DOHH2 (cell line): ENCODE measurements at regions not wholly inside any gene's neighbourhood (a gene's known extent, or its start where the extent isn't known, plus 50 kb on each side); places are given as distances from the start of the nearest gene placed in this dataset.

Experiments used
- H3F3A ChIP-seq: fragments of 200-600 bp; sonication (generic), shearing (Covaris generic); 2 replicates; pipeline ENCODE4 v1.6.0; 2016; ENCODE audit warnings: antibody characterized with exemption, mild to moderate bottlenecking; ENCODE audit not compliant: control insufficient read depth, insufficient read depth
- H3K27ac ChIP-seq: fragments of 200-600 bp; sonication (generic); 2 replicates; pipeline ENCODE4 v1.5.1; 2014; ENCODE audit warnings: low read depth, mild to moderate bottlenecking, low read length, moderate library complexity
- H3K27me3 ChIP-seq: fragments of 200-600 bp; sonication (generic); 2 replicates; pipeline ENCODE4 v1.6.1; 2014; ENCODE audit warnings: mild to moderate bottlenecking, low read length, mixed read lengths; ENCODE audit not compliant: control insufficient read depth
- H3K36me3 ChIP-seq: fragments of 200-600 bp; sonication (generic); 2 replicates; pipeline ENCODE4 v1.6.1; 2014; ENCODE audit warnings: mild to moderate bottlenecking, low read length, moderate library complexity, mixed read lengths; ENCODE audit not compliant: control insufficient read depth
- H3K4me1 ChIP-seq: fragments of 200-600 bp; sonication (generic); 2 replicates; pipeline ENCODE4 v1.6.1; 2014; ENCODE audit warnings: mild to moderate bottlenecking, low read length, mixed read lengths; ENCODE audit not compliant: control insufficient read depth
- H3K4me2 ChIP-seq: fragments of 200-600 bp; sonication (generic); 2 replicates; pipeline ENCODE4 v1.6.0; 2014; ENCODE audit warnings: mild to moderate bottlenecking, low read length, moderate library complexity
- H3K4me3 ChIP-seq: fragments of 200-600 bp; sonication (generic); 2 replicates; pipeline ENCODE4 v1.5.1; 2014; ENCODE audit warnings: mild to moderate bottlenecking, low read length, mixed read lengths
- H3K79me2 ChIP-seq: fragments of 200-600 bp; sonication (generic); 2 replicates; pipeline ENCODE4 v1.6.1; 2014; ENCODE audit warnings: mild to moderate bottlenecking, low read length, mixed read lengths; ENCODE audit not compliant: control insufficient read depth
- H3K9me2 ChIP-seq: fragments of 200-600 bp; sonication (generic); replicated peaks from 2 replicates; pipeline ENCODE4 v1.6.1; 2014; ENCODE audit warnings: mild to moderate bottlenecking, low read length, mixed read lengths; ENCODE audit not compliant: control insufficient read depth
- H3K9me3 ChIP-seq: fragments of 200-600 bp; sonication (generic); 2 replicates; pipeline ENCODE4 v1.6.1; 2014; ENCODE audit warnings: antibody characterized with exemption, low read length, mixed read lengths; ENCODE audit not compliant: control insufficient read depth, insufficient read depth
- H4K20me1 ChIP-seq: fragments of 200-600 bp; sonication (generic); 2 replicates; pipeline ENCODE4 v1.6.0; 2014; ENCODE audit warnings: low read depth, mild to moderate bottlenecking, antibody characterized with exemption, low read length, moderate library complexity; ENCODE audit not compliant: control insufficient read depth, insufficient read depth
- EZH2phosphoT487 ChIP-seq: fragments of 200-600 bp; sonication (generic); IDR thresholded peaks from 2 replicates; pipeline ENCODE4 v1.6.1; 2017; ENCODE audit warnings: borderline replicate concordance, mild to moderate bottlenecking, antibody characterized with exemption, low read length, moderate library complexity, mixed read lengths
- TF ChIP-seq, protein P1 (sequence below): fragments of 200-600 bp; sonication (generic); IDR thresholded peaks from one replicate; pipeline ENCODE4 v1.5.1; 2014; ENCODE audit warnings: antibody characterized with exemption, mild to moderate bottlenecking, low read depth, low read length; ENCODE audit not compliant: poor library complexity, severe bottlenecking

GRCh38 chr3:90062631-90063200 lies 955.3 kb downstream of the EPHA3 start:
- no peaks in the 10 kb centered on the region for H3K9me2 ChIP-seq
- TF ChIP-seq, protein P1, sequence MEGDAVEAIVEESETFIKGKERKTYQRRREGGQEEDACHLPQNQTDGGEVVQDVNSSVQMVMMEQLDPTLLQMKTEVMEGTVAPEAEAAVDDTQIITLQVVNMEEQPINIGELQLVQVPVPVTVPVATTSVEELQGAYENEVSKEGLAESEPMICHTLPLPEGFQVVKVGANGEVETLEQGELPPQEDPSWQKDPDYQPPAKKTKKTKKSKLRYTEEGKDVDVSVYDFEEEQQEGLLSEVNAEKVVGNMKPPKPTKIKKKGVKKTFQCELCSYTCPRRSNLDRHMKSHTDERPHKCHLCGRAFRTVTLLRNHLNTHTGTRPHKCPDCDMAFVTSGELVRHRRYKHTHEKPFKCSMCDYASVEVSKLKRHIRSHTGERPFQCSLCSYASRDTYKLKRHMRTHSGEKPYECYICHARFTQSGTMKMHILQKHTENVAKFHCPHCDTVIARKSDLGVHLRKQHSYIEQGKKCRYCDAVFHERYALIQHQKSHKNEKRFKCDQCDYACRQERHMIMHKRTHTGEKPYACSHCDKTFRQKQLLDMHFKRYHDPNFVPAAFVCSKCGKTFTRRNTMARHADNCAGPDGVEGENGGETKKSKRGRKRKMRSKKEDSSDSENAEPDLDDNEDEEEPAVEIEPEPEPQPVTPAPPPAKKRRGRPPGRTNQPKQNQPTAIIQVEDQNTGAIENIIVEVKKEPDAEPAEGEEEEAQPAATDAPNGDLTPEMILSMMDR = no peak
- no peak for TF ChIP-seq EZH2phosphoT487
- no peaks in the 10 kb centered on the region for H3K4me1 ChIP-seq
- H3K36me3 ChIP-seq = no peaks in the 10 kb centered on the region
- no peaks in the 10 kb centered on the region for H4K20me1 ChIP-seq
- H3K4me3 ChIP-seq = no peak overlapping the region
- H3K4me2 ChIP-seq = no peak overlapping the region
- H3F3A ChIP-seq = no peaks in the 10 kb centered on the region
- no peaks in the 10 kb centered on the region for H3K9me3 ChIP-seq
- H3K27ac ChIP-seq = no peak overlapping the region
- no peaks in the 10 kb centered on the region for H3K27me3 ChIP-seq
- no peaks in the 10 kb centered on the region for H3K79me2 ChIP-seq

GRCh38 chr3:90068783-90069182 lies 961.4 kb downstream of the EPHA3 start:
- no peaks in the 10 kb centered on the region for H3K79me2 ChIP-seq
- H3K9me2 ChIP-seq = no peaks in the 10 kb centered on the region
- H3K9me3 ChIP-seq = no peaks in the 10 kb centered on the region
- no peaks in the 10 kb centered on the region for H3K27me3 ChIP-seq
- TF ChIP-seq, protein P1 = no peak
- no peak for TF ChIP-seq EZH2phosphoT487
- H3K36me3 ChIP-seq = no peaks in the 10 kb centered on the region
- no peak overlapping the region for H3K27ac ChIP-seq
- H3K4me3 ChIP-seq = no peak overlapping the region
- no peaks in the 10 kb centered on the region for H3F3A ChIP-seq
- no peaks in the 10 kb centered on the region for H3K4me1 ChIP-seq
- no peak overlapping the region for H3K4me2 ChIP-seq
- no peaks in the 10 kb centered on the region for H4K20me1 ChIP-seq

- TF ChIP-seq EZH2phosphoT487 = no peak
- TF ChIP-seq, protein P1 = no peak
- Histone ChIP-seq H3K27ac (no peak overlapping the region), H3K27me3 (no peaks in the 10 kb centered on the region), H3K4me1 (no peaks in the 10 kb centered on the region), H3K4me3 (no peak overlapping the region), H3K36me3 (no peaks in the 10 kb centered on the region), H3K4me2 (no peak overlapping the region), H4K20me1 (no peaks in the 10 kb centered on the region), H3F3A (no peaks in the 10 kb centered on the region), H3K9me3 (no peaks in the 10 kb centered on the region), H3K9me2 (no peaks in the 10 kb centered on the region), H3K79me2 (no peaks in the 10 kb centered on the region)
Measured at GRCh38 chr3:90069748-90070147, 962.3 kb downstream of the EPHA3 start.
